Astrocyte of the spinal cord (primary cell): ENCODE measurements at regions not wholly inside any gene's neighbourhood (a gene's known extent, or its start where the extent isn't known, plus 50 kb on each side); places are given as distances from the start of the nearest gene placed in this dataset.
A peak's percentile ranks its signal among the peaks of the same experiment; 100 is the strongest.

Source experiments
- DNase-seq: peaks from one replicate; pipeline ENCODE4 v3.0.0; 2011; ENCODE audit warnings: low read depth, low spot score
- H3K4me3 ChIP-seq: 2 replicates; pipeline ENCODE4 v1.5.1; 2011; ENCODE audit warnings: low read depth, mild to moderate bottlenecking, low read length, moderate library complexity
- in situ Hi-C: cut with HindIII; loops from 2 replicates; pipeline ENCODE4 v1.10.0; 2017; ENCODE audit warnings: low sequenced_read_pairs
- TF ChIP-seq, protein P1 (sequence below): IDR thresholded peaks from 2 replicates; pipeline ENCODE4 v1.5.1; 2012; ENCODE audit warnings: low read depth, mild to moderate bottlenecking, low read length, inconsistent platforms

DNA sequence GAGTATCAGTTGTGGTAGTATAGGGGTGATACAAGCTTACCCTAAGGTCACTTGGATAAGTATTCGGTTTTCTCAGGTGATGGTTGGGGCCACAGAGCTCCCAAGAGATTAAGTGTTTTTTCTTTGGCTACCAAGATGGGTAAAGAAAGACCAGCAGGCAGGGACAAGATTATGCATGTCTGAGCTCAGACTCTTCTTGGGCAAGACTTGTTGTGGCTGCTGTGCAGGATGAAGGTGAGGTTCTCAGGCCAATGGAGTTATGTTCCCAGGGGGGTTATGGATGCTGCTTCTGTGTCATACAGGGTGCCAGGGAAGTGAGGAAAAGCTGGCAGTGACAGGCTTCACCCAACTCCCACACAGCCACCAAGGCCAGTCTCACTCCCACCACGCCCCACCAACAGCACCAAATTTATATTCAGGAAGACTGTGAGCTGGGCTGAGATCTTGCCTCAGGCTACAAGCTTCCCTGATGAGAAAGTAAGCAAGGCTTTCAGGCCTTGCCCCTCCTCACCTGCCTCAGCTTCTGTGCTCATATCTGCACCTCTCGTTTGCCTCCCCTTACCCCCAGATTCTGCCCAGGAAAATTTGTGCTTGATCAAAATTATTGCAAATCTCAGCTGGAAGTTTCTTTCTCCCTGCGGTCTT, 511.8 kb upstream of the SLITRK1 start:
- TF ChIP-seq, protein P1, sequence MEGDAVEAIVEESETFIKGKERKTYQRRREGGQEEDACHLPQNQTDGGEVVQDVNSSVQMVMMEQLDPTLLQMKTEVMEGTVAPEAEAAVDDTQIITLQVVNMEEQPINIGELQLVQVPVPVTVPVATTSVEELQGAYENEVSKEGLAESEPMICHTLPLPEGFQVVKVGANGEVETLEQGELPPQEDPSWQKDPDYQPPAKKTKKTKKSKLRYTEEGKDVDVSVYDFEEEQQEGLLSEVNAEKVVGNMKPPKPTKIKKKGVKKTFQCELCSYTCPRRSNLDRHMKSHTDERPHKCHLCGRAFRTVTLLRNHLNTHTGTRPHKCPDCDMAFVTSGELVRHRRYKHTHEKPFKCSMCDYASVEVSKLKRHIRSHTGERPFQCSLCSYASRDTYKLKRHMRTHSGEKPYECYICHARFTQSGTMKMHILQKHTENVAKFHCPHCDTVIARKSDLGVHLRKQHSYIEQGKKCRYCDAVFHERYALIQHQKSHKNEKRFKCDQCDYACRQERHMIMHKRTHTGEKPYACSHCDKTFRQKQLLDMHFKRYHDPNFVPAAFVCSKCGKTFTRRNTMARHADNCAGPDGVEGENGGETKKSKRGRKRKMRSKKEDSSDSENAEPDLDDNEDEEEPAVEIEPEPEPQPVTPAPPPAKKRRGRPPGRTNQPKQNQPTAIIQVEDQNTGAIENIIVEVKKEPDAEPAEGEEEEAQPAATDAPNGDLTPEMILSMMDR, result no peak
- no peak overlapping the region for H3K4me3 ChIP-seq
- DNase-seq, result no peak
- in situ Hi-C loops, result no loop called here

DNA sequence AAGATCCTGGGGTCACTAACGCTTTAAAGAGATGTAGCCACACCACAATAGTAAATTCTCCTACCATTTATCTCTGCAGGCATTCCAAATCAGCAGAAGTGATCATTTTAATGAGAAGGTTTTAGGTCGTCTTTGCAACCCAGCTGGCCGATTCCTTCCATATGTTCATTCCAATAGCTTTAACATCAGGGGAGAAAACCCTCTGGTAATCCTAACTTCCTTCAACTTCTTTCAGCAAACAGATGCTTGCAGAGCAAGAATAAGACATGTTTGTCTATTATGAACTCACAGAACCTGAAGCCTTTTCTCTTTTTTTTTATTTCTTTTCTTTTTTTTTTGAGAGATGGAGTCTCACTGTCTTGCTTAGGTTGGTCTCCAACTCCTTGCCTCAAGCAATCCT, 498.6 kb upstream of the SLITRK1 start:
- no peak for DNase-seq
- H3K4me3 ChIP-seq, result no peak overlapping the region
- in situ Hi-C loops, result no loop called here
- TF ChIP-seq, protein P1, result no peak

DNA sequence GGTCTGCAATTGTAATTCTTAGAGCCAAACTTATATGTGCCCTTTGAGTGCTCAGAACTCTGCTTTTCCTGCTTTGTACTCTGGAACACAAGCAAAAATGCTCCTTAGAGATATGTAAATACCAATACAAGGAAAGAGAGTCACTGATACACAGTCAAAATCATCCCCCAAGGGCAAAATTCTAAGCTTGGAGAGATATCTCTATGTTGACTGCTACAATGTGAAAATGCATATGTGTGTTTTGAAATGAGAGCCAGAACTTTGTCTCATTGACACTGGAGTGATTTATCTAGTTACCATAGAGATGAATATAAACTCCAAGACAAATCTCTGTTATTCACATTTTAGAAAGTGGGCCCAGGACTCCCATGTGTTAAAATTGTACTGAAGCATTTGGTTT, 494.8 kb upstream of the SLITRK1 start:
- TF ChIP-seq, protein P1, result no peak
- in situ Hi-C loops, result no loop called here
- no peak for DNase-seq
- no peak overlapping the region for H3K4me3 ChIP-seq

DNA sequence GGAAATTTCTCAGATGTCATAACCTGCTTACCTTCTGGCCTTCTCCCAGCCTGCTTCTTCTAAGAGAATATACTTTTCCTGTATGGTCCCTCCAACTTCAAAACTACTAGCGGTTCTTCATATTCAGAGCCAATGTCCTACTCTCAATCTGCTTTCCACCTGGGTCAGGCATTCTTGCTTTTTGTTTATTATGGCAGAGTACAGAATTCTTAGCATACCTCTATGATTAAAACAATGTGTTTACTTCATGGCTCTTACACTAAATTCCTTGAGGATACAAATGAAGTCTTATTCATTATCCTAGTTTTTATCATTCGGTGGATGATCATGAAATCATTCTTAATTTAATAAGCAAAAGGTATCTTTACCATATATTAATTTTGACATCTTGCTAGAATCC, 484.2 kb upstream of the SLITRK1 start:
- peak; percentile 9 for DNase-seq
- no peak overlapping the region for H3K4me3 ChIP-seq
- TF ChIP-seq, protein P1, result no peak
- in situ Hi-C loops, result no loop called here

DNA sequence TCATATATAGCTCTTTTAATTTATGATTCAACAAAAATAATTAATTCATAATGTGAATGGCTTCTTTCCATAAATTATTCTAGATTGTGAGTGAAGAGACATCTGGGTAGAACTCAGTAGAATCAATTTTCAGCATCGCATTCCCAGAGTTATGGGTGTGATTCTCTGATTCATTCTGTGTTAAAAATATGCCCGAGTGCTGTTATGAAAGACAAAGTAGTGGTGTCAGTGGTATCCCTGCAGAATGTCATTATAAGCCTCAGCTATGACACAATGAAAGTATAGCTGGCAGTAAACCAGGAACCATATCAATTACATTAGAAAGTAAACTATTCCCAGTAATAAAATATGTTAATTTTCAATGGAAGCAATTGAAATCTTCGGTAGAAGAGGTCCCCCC, 480.5 kb upstream of the SLITRK1 start:
- H3K4me3 ChIP-seq, result no peak overlapping the region
- in situ Hi-C loops, result no loop called here
- TF ChIP-seq, protein P1, result no peak
- DNase-seq, result no peak

DNA sequence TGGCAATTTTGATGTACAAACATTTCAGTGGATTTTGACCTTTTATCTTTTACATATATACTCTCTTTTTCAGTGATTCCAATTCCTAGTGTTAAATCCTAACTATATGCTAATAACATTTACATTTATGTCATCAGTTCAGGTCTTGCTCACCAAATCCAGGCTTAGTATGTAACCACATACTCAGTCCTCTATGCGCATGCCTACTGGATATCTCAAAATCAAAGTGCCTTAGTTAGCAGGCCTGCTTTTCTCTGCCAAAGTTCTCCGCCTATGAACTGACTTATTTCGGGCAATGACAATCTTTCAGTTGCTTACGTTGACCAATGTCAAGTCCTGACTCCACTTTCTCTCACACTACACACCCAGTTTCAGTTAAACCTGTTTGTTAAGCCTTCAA, 478.5 kb upstream of the SLITRK1 start:
- in situ Hi-C loops, result no loop called here
- no peak for DNase-seq

More for the DNA sequence above, 478.5 kb upstream of the SLITRK1 start:
- no peak overlapping the region for H3K4me3 ChIP-seq
- TF ChIP-seq, protein P1, result no peak
